HG02870 (cell line): ENCODE measurements at regions not wholly inside any gene's neighbourhood (a gene's known extent, or its start where the extent isn't known, plus 50 kb on each side); places are given as distances from the start of the nearest gene placed in this dataset.
A peak's percentile ranks its signal among the peaks of the same experiment; 100 is the strongest.
"Not testable (repeated sequence)": the region's sequence is repeated elsewhere in the genome, so short reads cannot be mapped to it uniquely, and the experiment has no call there.

ENCODE experiments used
- ATAC-seq: cut with Tn5 transposase; IDR thresholded peaks from one replicate; pipeline ENCODE4 v1.9.1; 2021; ENCODE audit warnings: mild to moderate bottlenecking, moderate library complexity; ENCODE audit not compliant: unreplicated experiment

GRCh38 chr18:55908901-55909366 is 320.9 kb upstream of the TCF4 start:
- no peak for ATAC-seq

- no peak for ATAC-seq
Measured at GRCh38 chr18:55907453-55908175, 319.6 kb upstream of the TCF4 start.

- ATAC-seq: no peak
Measured at GRCh38 chr18:55906536-55906935, 318.5 kb upstream of the TCF4 start.

GRCh38 chr18:55903911-55904310 is 315.9 kb upstream of the TCF4 start:
- ATAC-seq: no peak

- no peak for ATAC-seq
Measured at GRCh38 chr18:55900380-55900779, 312.4 kb upstream of the TCF4 start.

GRCh38 chr18:55897091-55897689 is 309.2 kb upstream of the TCF4 start:
- ATAC-seq: no peak

GRCh38 chr18:55893948-55894347 is 306.0 kb upstream of the TCF4 start:
- no peak for ATAC-seq

- not testable (repeated sequence) for ATAC-seq
Measured at GRCh38 chr18:55892862-55893813, 305.1 kb upstream of the TCF4 start.

GRCh38 chr18:55886886-55887285 is 298.9 kb upstream of the TCF4 start:
- ATAC-seq: no peak

GRCh38 chr18:55884498-55884897 is 296.5 kb upstream of the TCF4 start:
- ATAC-seq: no peak

- no peak for ATAC-seq
Measured at GRCh38 chr18:55880617-55881016, 292.6 kb upstream of the TCF4 start.

- no peak for ATAC-seq
Measured at GRCh38 chr18:55879331-55879730, 291.3 kb upstream of the TCF4 start.

- ATAC-seq: peak; percentile 57
Measured at GRCh38 chr18:55878224-55878623, 290.2 kb upstream of the TCF4 start.

- no peak for ATAC-seq
Measured at GRCh38 chr18:55877321-55877720, 289.3 kb upstream of the TCF4 start.

- ATAC-seq: no peak
Measured at GRCh38 chr18:55876254-55876653, 288.3 kb upstream of the TCF4 start.

- no peak for ATAC-seq
Measured at GRCh38 chr18:55875371-55875901, 287.4 kb upstream of the TCF4 start.

GRCh38 chr18:55869556-55870501 is 281.8 kb upstream of the TCF4 start:
- no peak for ATAC-seq

- ATAC-seq: no peak
Measured at GRCh38 chr18:55868909-55869308, 280.9 kb upstream of the TCF4 start.

GRCh38 chr18:55866886-55867285 is 278.9 kb upstream of the TCF4 start:
- ATAC-seq: no peak

- no peak for ATAC-seq
Measured at GRCh38 chr18:55866006-55866405, 278.0 kb upstream of the TCF4 start.
